ENCODE measurements at regions not wholly inside any gene's neighbourhood (a gene's known extent, or its start where the extent isn't known, plus 50 kb on each side); places are given as distances from the start of the nearest gene placed in this dataset.

GRCh38 chr18:67281746-67282145 is 234.8 kb downstream of the DSEL start:
- Mint-ChIP-seq H3K36me3 (no peaks in the 10 kb centered on the region), H3K4me1 (no peaks in the 10 kb centered on the region), H3K4me3 (no peak overlapping the region), H3K27me3 (ENCODE audit: low read depth in 3 of 3) (peaks cover 0 to 3% (median 2%) of the 10 kb centered on the region in 3 donors), H3K27ac (no peak overlapping the region), H3K9me3 (no peaks in the 10 kb centered on the region)
- whole genome bisulfite sequencing (ENCODE audit: insufficient coverage), result no CpG with 5 or more reads among the region's 1 CpG
- Histone ChIP-seq H4K20me1 (ENCODE audit: insufficient read depth, low read length) (no peaks in the 10 kb centered on the region), H3K9me3 (replicated peaks in 1 of 2; ENCODE audit: control insufficient read depth in 1 of 2, insufficient read depth in 1 of 2, low read length in 2 of 2) (no peaks in the 10 kb centered on the region), H3K9ac (ENCODE audit: insufficient read depth, low read length, poor library complexity, severe bottlenecking) (no peak overlapping the region), H3K27me3 (ENCODE audit: control insufficient read depth in 2 of 2, insufficient read depth in 2 of 2, low read length in 2 of 2) (peaks cover 0 to 2% of the 10 kb centered on the region in 2 donors), H3K27ac (ENCODE audit: low read depth in 1 of 2, low read length in 2 of 2) (no peak overlapping the region), H3K4me3 (replicated peaks in 1 of 3; ENCODE audit: low read depth in 2 of 3, low read length in 3 of 3) (no peak overlapping the region), H3K4me2 (replicated peaks; ENCODE audit: extremely low read depth, low read length, poor library complexity, severe bottlenecking) (no peak overlapping the region), H3K4me1 (ENCODE audit: control insufficient read depth in 1 of 2, insufficient read depth in 2 of 2, low read length in 2 of 2) (no peaks in the 10 kb centered on the region), H2AFZ (ENCODE audit: insufficient read depth, low read depth, low read length, poor library complexity, severe bottlenecking) (no peak overlapping the region), H3K36me3 (replicated peaks in 1 of 2; ENCODE audit: control insufficient read depth in 1 of 2, insufficient read depth in 2 of 2, low read length in 2 of 2) (no peaks in the 10 kb centered on the region), H3K79me2 (ENCODE audit: insufficient read depth, low read length) (no peaks in the 10 kb centered on the region)
- intact Hi-C loops (cut with micrococcal nuclease), result no loop called here
- no peak for TF ChIP-seq CTCF (IDR thresholded peaks at IDR 0.05)
- no peak for DNase-seq

- Mint-ChIP-seq H3K27me3 (ENCODE audit: low read depth in 3 of 3) (peaks cover 0 to 3% (median 2%) of the 10 kb centered on the region in 3 donors), H3K9me3 (no peaks in the 10 kb centered on the region), H3K4me3 (no peak overlapping the region), H3K27ac (no peak overlapping the region), H3K36me3 (no peaks in the 10 kb centered on the region), H3K4me1 (no peaks in the 10 kb centered on the region)
- H3K4me2 ChIP-seq (replicated peaks; ENCODE audit: extremely low read depth, low read length, poor library complexity, severe bottlenecking), result no peak overlapping the region
- no peak for DNase-seq
- H3K27me3 ChIP-seq (ENCODE audit: control insufficient read depth in 2 of 2, insufficient read depth in 2 of 2, low read length in 2 of 2), result peaks cover 0 to 4% of the 10 kb centered on the region in 2 donors
- no peaks in the 10 kb centered on the region for H3K36me3 ChIP-seq (replicated peaks in 1 of 2; ENCODE audit: control insufficient read depth in 1 of 2, insufficient read depth in 2 of 2, low read length in 2 of 2)
- H2AFZ ChIP-seq (ENCODE audit: insufficient read depth, low read depth, low read length, poor library complexity, severe bottlenecking), result no peak overlapping the region
- H3K79me2 ChIP-seq (ENCODE audit: insufficient read depth, low read length), result no peaks in the 10 kb centered on the region
- WGBS (ENCODE audit: insufficient coverage), result 92% methylated on average over 2 of the region's 5 CpGs
- no peaks in the 10 kb centered on the region for H3K4me1 ChIP-seq (ENCODE audit: control insufficient read depth in 1 of 2, insufficient read depth in 2 of 2, low read length in 2 of 2)
- intact Hi-C loops (cut with micrococcal nuclease), result no loop called here
- no peaks in the 10 kb centered on the region for H4K20me1 ChIP-seq (ENCODE audit: insufficient read depth, low read length)
- no peak overlapping the region for H3K27ac ChIP-seq (ENCODE audit: low read depth in 1 of 2, low read length in 2 of 2)
- no peaks in the 10 kb centered on the region for H3K9me3 ChIP-seq (replicated peaks in 1 of 2; ENCODE audit: control insufficient read depth in 1 of 2, insufficient read depth in 1 of 2, low read length in 2 of 2)
- no peak overlapping the region for H3K4me3 ChIP-seq (replicated peaks in 1 of 3; ENCODE audit: low read depth in 2 of 3, low read length in 3 of 3)
- no peak overlapping the region for H3K9ac ChIP-seq (ENCODE audit: insufficient read depth, low read length, poor library complexity, severe bottlenecking)
- TF ChIP-seq CTCF (IDR thresholded peaks at IDR 0.05), result no peak
Measured at GRCh38 chr18:67280486-67281242, 235.9 kb downstream of the DSEL start.
